HL-60 (cell line): ENCODE measurements at regions not wholly inside any gene's neighbourhood (a gene's known extent, or its start where the extent isn't known, plus 50 kb on each side); places are given as distances from the start of the nearest gene placed in this dataset.

Experiments used
- DNase-seq, 2 experiments: peaks; one replicate each; pipeline ENCODE4 v3.0.0-alpha.2; 2010 to 2020; ENCODE audit warnings: low read depth in 1 of 2, low spot score in 1 of 2
- H3K27ac ChIP-seq: fragments of 250-450 bp; sonication (Bioruptor Pico); replicated peaks from 2 replicates; pipeline ENCODE4 v1.5.1; 2020; ENCODE audit warnings: mild to moderate bottlenecking, moderate library complexity
- H3K27me3 ChIP-seq: fragments of 250-450 bp; sonication (Bioruptor Pico); 2 replicates; pipeline ENCODE4 v1.5.1; 2021; ENCODE audit warnings: mild to moderate bottlenecking, moderate library complexity; ENCODE audit not compliant: insufficient read depth, poor library complexity, severe bottlenecking
- H3K4me3 ChIP-seq: replicated peaks from 2 replicates; pipeline ENCODE4 v1.5.1; 2011; ENCODE audit warnings: mild to moderate bottlenecking, control low read depth, low read length; ENCODE audit not compliant: insufficient read depth
- CTCF ChIP-seq: IDR thresholded peaks from one replicate; pipeline ENCODE4 v1.5.1; 2011; ENCODE audit warnings: low read length, control low read depth, inconsistent platforms; ENCODE audit not compliant: insufficient read depth
- GABPA ChIP-seq: IDR thresholded peaks from 2 replicates; pipeline ENCODE4 v1.6.1; 2012; ENCODE audit warnings: low read depth
- POLR2AphosphoS5 ChIP-seq: IDR thresholded peaks from 2 replicates; pipeline ENCODE4 v1.6.1; 2012; ENCODE audit warnings: low read depth
- REST ChIP-seq: IDR thresholded peaks from 2 replicates; pipeline ENCODE4 v1.6.1; 2012; ENCODE audit warnings: low read depth; ENCODE audit not compliant: insufficient replicate concordance
- SPI1 ChIP-seq: IDR thresholded peaks from 2 replicates; pipeline ENCODE4 v1.6.1; 2012; ENCODE audit warnings: low read depth, mild to moderate bottlenecking, borderline replicate concordance

GRCh38 chr2:236717120-236717519 is 147.5 kb downstream of the ACKR3 start:
- Histone ChIP-seq H3K27me3 (no peaks in the 10 kb centered on the region), H3K27ac (no peak overlapping the region), H3K4me3 (no peak overlapping the region)
- TF ChIP-seq POLR2AphosphoS5 (no peak), CTCF (no peak), REST (no peak), SPI1 (no peak), GABPA (no peak)
- DNase-seq = no peak

- no peak overlapping the region for H3K27ac ChIP-seq
- no peaks in the 10 kb centered on the region for H3K27me3 ChIP-seq
- no peak overlapping the region for H3K4me3 ChIP-seq
- TF ChIP-seq SPI1 = no peak
- no peak for TF ChIP-seq REST
- TF ChIP-seq CTCF = no peak
- TF ChIP-seq GABPA = no peak
- no peak for TF ChIP-seq POLR2AphosphoS5
- no peak for DNase-seq
Measured at GRCh38 chr2:236717729-236718128, 148.1 kb downstream of the ACKR3 start.

GRCh38 chr2:236718207-236718992 is 148.8 kb downstream of the ACKR3 start:
- TF ChIP-seq POLR2AphosphoS5 (no peak), REST (no peak), CTCF (no peak), GABPA (no peak), SPI1 (no peak)
- no peak for DNase-seq
- Histone ChIP-seq H3K27me3 (no peaks in the 10 kb centered on the region), H3K27ac (no peak overlapping the region), H3K4me3 (no peak overlapping the region)
